Subcutaneous abdominal adipose tissue (tissue), 5 donors: ENCODE measurements at regions not wholly inside any gene's neighbourhood (a gene's known extent, or its start where the extent isn't known, plus 50 kb on each side); places are given as distances from the start of the nearest gene placed in this dataset.

ENCODE experiments used
- H3K27ac ChIP-seq: one replicate; pipeline ENCODE4 v1.7.0; 2013; ENCODE audit warnings: low read depth, mild to moderate bottlenecking, inconsistent platforms, low read length, moderate library complexity
- H3K27me3 ChIP-seq, 5 donors: one replicate each; pipeline ENCODE4 v1.7.0; 2013; ENCODE audit warnings: low read length in 5 of 5, inconsistent platforms in 1 of 5; ENCODE audit not compliant: control insufficient read depth in 5 of 5, insufficient read depth in 4 of 5
- H3K36me3 ChIP-seq, 5 donors: one replicate each; pipeline ENCODE4 v1.7.0; 2013; ENCODE audit warnings: low read length in 5 of 5; ENCODE audit not compliant: control insufficient read depth in 5 of 5, insufficient read depth in 5 of 5
- H3K4me1 ChIP-seq, 5 donors: one replicate each; pipeline ENCODE4 v1.7.0; 2013; ENCODE audit warnings: low read length in 5 of 5, mild to moderate bottlenecking in 3 of 5, moderate library complexity in 1 of 5; ENCODE audit not compliant: control insufficient read depth in 5 of 5, insufficient read depth in 5 of 5
- H3K4me3 ChIP-seq, 5 donors: one replicate each; pipeline ENCODE4 v1.7.0; 2013; ENCODE audit warnings: low read length in 5 of 5, low read depth in 1 of 5
- H3K9ac ChIP-seq, 5 donors: one replicate each; pipeline ENCODE4 v1.7.0; 2013; ENCODE audit warnings: low read length in 5 of 5, mild to moderate bottlenecking in 4 of 5, moderate library complexity in 3 of 5
- H3K9me3 ChIP-seq, 5 donors: one replicate each; pipeline ENCODE4 v1.7.0; 2013; ENCODE audit warnings: low read length in 5 of 5; ENCODE audit not compliant: control insufficient read depth in 5 of 5
- donor health status: healthy.
- donor health status: healthy.
- donor health status: healthy.
- donor health status: healthy.
- donor health status: healthy.

GRCh38 chr10:123576706-123577105 lies 89.4 kb upstream of the GPR26 start:
- Histone ChIP-seq H3K36me3 (no peaks in the 10 kb centered on the region), H3K27ac (no peak overlapping the region), H3K9me3 (no peaks in the 10 kb centered on the region), H3K4me3 (no peak overlapping the region), H3K4me1 (no peaks in the 10 kb centered on the region), H3K27me3 (peaks cover 0 to 29% (median 20%) of the 10 kb centered on the region in 5 donors), H3K9ac (no peak overlapping the region)

- Histone ChIP-seq H3K9ac (no peak overlapping the region), H3K27me3 (peaks cover 0 to 37% (median 23%) of the 10 kb centered on the region in 5 donors), H3K9me3 (no peaks in the 10 kb centered on the region), H3K36me3 (no peaks in the 10 kb centered on the region), H3K4me3 (no peak overlapping the region), H3K4me1 (no peaks in the 10 kb centered on the region), H3K27ac (no peak overlapping the region)
Measured at GRCh38 chr10:123577921-123578461, 88.2 kb upstream of the GPR26 start.

- peaks cover 0 to 31% (median 23%) of the 10 kb centered on the region in 5 donors for H3K27me3 ChIP-seq
- no peak overlapping the region for H3K9ac ChIP-seq
Measured at GRCh38 chr10:123578721-123579120, 87.4 kb upstream of the GPR26 start.

GRCh38 chr10:123579675-123580074 lies 86.5 kb upstream of the GPR26 start:
- H3K9ac ChIP-seq: no peak overlapping the region
- H3K27ac ChIP-seq: no peak overlapping the region
- H3K4me1 ChIP-seq: peaks cover 0 to 8% (median 4%) of the 10 kb centered on the region in 5 donors
- peaks cover under 1 to 36% (median 28%) of the 10 kb centered on the region in 5 donors for H3K27me3 ChIP-seq
- no peaks in the 10 kb centered on the region for H3K36me3 ChIP-seq
- no peaks in the 10 kb centered on the region for H3K9me3 ChIP-seq
- no peak overlapping the region for H3K4me3 ChIP-seq

More at GRCh38 chr10:123578721-123579120, 87.4 kb upstream of the GPR26 start:
- no peaks in the 10 kb centered on the region for H3K9me3 ChIP-seq
- no peak overlapping the region for H3K4me3 ChIP-seq
- peaks cover 0 to 2% (median 0%) of the 10 kb centered on the region in 5 donors for H3K4me1 ChIP-seq
- no peaks in the 10 kb centered on the region for H3K36me3 ChIP-seq
- H3K27ac ChIP-seq: no peak overlapping the region

GRCh38 chr10:123580426-123580825 lies 85.7 kb upstream of the GPR26 start:
- no peaks in the 10 kb centered on the region for H3K9me3 ChIP-seq
- H3K27ac ChIP-seq: no peak overlapping the region
- no peak overlapping the region for H3K9ac ChIP-seq
- H3K4me3 ChIP-seq: no peak overlapping the region
- H3K4me1 ChIP-seq: peaks cover 0 to 8% (median 4%) of the 10 kb centered on the region in 5 donors
- peaks cover 5 to 38% (median 33%) of the 10 kb centered on the region in 5 donors for H3K27me3 ChIP-seq
- no peaks in the 10 kb centered on the region for H3K36me3 ChIP-seq

- Histone ChIP-seq H3K27ac (no peak overlapping the region), H3K27me3 (peaks cover 5 to 41% (median 33%) of the 10 kb centered on the region in 5 donors), H3K36me3 (no peaks in the 10 kb centered on the region), H3K9ac (no peak overlapping the region), H3K9me3 (no peaks in the 10 kb centered on the region), H3K4me1 (peaks cover 0 to 8% (median 4%) of the 10 kb centered on the region in 5 donors), H3K4me3 (no peak overlapping the region)
Measured at GRCh38 chr10:123581656-123582055, 84.5 kb upstream of the GPR26 start.

- Histone ChIP-seq H3K4me3 (no peak overlapping the region), H3K9me3 (no peaks in the 10 kb centered on the region), H3K36me3 (no peaks in the 10 kb centered on the region), H3K4me1 (peaks cover 0 to 8% (median 4%) of the 10 kb centered on the region in 5 donors), H3K27me3 (peaks cover 5 to 41% (median 28%) of the 10 kb centered on the region in 5 donors), H3K9ac (no peak overlapping the region), H3K27ac (no peak overlapping the region)
Measured at GRCh38 chr10:123582084-123582989, 83.8 kb upstream of the GPR26 start.

- Histone ChIP-seq H3K4me1 (peaks cover 0 to 8% (median 4%) of the 10 kb centered on the region in 5 donors), H3K36me3 (no peaks in the 10 kb centered on the region), H3K27ac (no peak overlapping the region), H3K9ac (no peak overlapping the region), H3K9me3 (no peaks in the 10 kb centered on the region), H3K27me3 (peaks cover 5 to 41% (median 28%) of the 10 kb centered on the region in 5 donors), H3K4me3 (no peak overlapping the region)
Measured at GRCh38 chr10:123583639-123584418, 82.3 kb upstream of the GPR26 start.

- no peak overlapping the region for H3K27ac ChIP-seq
- no peaks in the 10 kb centered on the region for H3K9me3 ChIP-seq
- peaks cover 5 to 41% (median 28%) of the 10 kb centered on the region in 5 donors for H3K27me3 ChIP-seq
- H3K36me3 ChIP-seq: no peaks in the 10 kb centered on the region
- no peak overlapping the region for H3K4me3 ChIP-seq
- H3K9ac ChIP-seq: no peak overlapping the region
- H3K4me1 ChIP-seq: peaks cover 0 to 8% (median 4%) of the 10 kb centered on the region in 5 donors
Measured at GRCh38 chr10:123584419-123584775, 81.8 kb upstream of the GPR26 start.
